Keratinocyte (primary cell): ENCODE measurements at regions not wholly inside any gene's neighbourhood (a gene's known extent, or its start where the extent isn't known, plus 50 kb on each side); places are given as distances from the start of the nearest gene placed in this dataset.

ENCODE experiments used
- EZH2 ChIP-seq: IDR thresholded peaks from one replicate; pipeline ENCODE4 v1.6.1; 2012; ENCODE audit warnings: inconsistent platforms, mild to moderate bottlenecking, low read length, moderate library complexity
- TF ChIP-seq, protein P1 (sequence below), 3 experiments: IDR thresholded peaks in 1 of 3; conservative IDR thresholded peaks in 1 of 3; optimal IDR thresholded peaks in 1 of 3; 2 replicates in 2 of 3; 3 replicates in 1 of 3; pipeline versions ENCODE3 to v1.5.1; 2011; ENCODE audit warnings: low read length in 3 of 3, mild to moderate bottlenecking in 3 of 3, moderate library complexity in 2 of 3, control low read depth in 1 of 3, inconsistent platforms in 1 of 3; ENCODE audit not compliant: insufficient read depth in 2 of 3; ENCODE audit errors: extremely low read depth in 1 of 3

DNA sequence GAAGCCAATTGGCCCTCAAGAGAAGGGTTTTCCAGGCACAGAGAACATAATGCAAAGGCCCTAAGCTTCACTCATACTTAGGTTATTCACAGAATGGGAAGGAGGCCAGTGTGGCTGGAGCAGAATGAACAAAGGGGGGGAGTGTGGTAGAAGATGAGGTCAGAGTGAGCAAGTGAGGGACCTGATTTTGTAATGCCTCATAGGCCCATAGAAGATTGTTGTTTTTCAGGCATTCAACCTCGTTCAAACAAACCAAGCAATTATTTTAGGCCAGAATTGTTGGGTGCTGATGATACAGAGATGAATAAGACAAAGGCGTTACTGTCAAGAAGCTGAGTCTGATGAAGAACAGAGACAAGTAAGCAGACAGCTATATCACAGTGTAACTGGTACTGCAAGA lies 54.5 kb upstream of the RAP1A start:
- TF ChIP-seq, protein P1, sequence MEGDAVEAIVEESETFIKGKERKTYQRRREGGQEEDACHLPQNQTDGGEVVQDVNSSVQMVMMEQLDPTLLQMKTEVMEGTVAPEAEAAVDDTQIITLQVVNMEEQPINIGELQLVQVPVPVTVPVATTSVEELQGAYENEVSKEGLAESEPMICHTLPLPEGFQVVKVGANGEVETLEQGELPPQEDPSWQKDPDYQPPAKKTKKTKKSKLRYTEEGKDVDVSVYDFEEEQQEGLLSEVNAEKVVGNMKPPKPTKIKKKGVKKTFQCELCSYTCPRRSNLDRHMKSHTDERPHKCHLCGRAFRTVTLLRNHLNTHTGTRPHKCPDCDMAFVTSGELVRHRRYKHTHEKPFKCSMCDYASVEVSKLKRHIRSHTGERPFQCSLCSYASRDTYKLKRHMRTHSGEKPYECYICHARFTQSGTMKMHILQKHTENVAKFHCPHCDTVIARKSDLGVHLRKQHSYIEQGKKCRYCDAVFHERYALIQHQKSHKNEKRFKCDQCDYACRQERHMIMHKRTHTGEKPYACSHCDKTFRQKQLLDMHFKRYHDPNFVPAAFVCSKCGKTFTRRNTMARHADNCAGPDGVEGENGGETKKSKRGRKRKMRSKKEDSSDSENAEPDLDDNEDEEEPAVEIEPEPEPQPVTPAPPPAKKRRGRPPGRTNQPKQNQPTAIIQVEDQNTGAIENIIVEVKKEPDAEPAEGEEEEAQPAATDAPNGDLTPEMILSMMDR (optimal IDR thresholded peaks at IDR 0.05 in 1 of 3, IDR thresholded peaks at IDR 0.05 in 1 of 3, conservative IDR thresholded peaks at IDR 0.05 in 1 of 3; ENCODE audit: extremely low read depth in 1 of 3, insufficient read depth in 2 of 3, low read length in 3 of 3) = no peak
- TF ChIP-seq EZH2 = no peak
